Sciatic nerve (tissue), 2 donors: ENCODE measurements at regions not wholly inside any gene's neighbourhood (a gene's known extent, or its start where the extent isn't known, plus 50 kb on each side); places are given as distances from the start of the nearest gene placed in this dataset.
"Not testable (repeated sequence)": the region's sequence is repeated elsewhere in the genome, so short reads cannot be mapped to it uniquely, and the experiment has no call there.

Experiments
- ATAC-seq: fragments of 200-7000 bp; cut with Tn5 transposase; one replicate; pipeline ENCODE4 v1.9.1; 2020; ENCODE audit warnings: mild to moderate bottlenecking, moderate library complexity
- DNase-seq: peaks from one replicate; pipeline ENCODE4 v3.0.0-alpha.2; 2020; ENCODE audit warnings: low spot score
- intact Hi-C: fragments of 100-400 bp; cut with DNase I; formaldehyde crosslinking; loops from one replicate; pipeline ENCODE4 v1.14.2; 2022
- donor health status: DM: no; HTN: no; CAD: no.
- donor health status: DM: no; HTN: no; CAD: no.

GRCh38 chr3:5806192-5806591, 618.7 kb downstream of the EDEM1 start:
- intact Hi-C loops: no loop called here
- ATAC-seq: no peak
- DNase-seq: no peak

- intact Hi-C loops: no loop called here
- DNase-seq (no peak), ATAC-seq (no peak)
Observed at GRCh38 chr3:5809586-5810246, 622.2 kb downstream of the EDEM1 start.

GRCh38 chr3:5811016-5811415, 623.5 kb downstream of the EDEM1 start:
- intact Hi-C loops: no loop called here
- DNase-seq (no peak), ATAC-seq (no peak)

GRCh38 chr3:5813521-5813920, 626.0 kb downstream of the EDEM1 start:
- no peak for DNase-seq
- ATAC-seq: no peak
- intact Hi-C loops: no loop called here

GRCh38 chr3:5822843-5823242, 635.3 kb downstream of the EDEM1 start:
- no peak for ATAC-seq
- no peak for DNase-seq
- intact Hi-C loops: no loop called here

- intact Hi-C loops: no loop called here
Observed at GRCh38 chr3:5826467-5826866, 639.0 kb downstream of the EDEM1 start.

GRCh38 chr3:5828251-5828650, 640.7 kb downstream of the EDEM1 start:
- no peak for ATAC-seq
- DNase-seq: no peak
- intact Hi-C loops: no loop called here

More at GRCh38 chr3:5826467-5826866, 639.0 kb downstream of the EDEM1 start:
- ATAC-seq (no peak), DNase-seq (no peak)

GRCh38 chr3:5840056-5840455, 652.5 kb downstream of the EDEM1 start:
- DNase-seq: no peak

GRCh38 chr3:5841599-5841998, 654.1 kb downstream of the EDEM1 start:
- no peak for DNase-seq
- ATAC-seq: no peak
- intact Hi-C loops: no loop called here

More at GRCh38 chr3:5840056-5840455, 652.5 kb downstream of the EDEM1 start:
- no peak for ATAC-seq
- intact Hi-C loops: no loop called here

- intact Hi-C loops: no loop called here
- ATAC-seq (no peak), DNase-seq (no peak)
Observed at GRCh38 chr3:5846261-5846660, 658.8 kb downstream of the EDEM1 start.

- intact Hi-C loops: no loop called here
- DNase-seq: no peak
- no peak for ATAC-seq
Observed at GRCh38 chr3:5861151-5861550, 673.6 kb downstream of the EDEM1 start.

GRCh38 chr3:5874931-5875341, 687.4 kb downstream of the EDEM1 start:
- no peak for DNase-seq
- intact Hi-C loops: no loop called here
- ATAC-seq: peak; percentile 81

- intact Hi-C loops: no loop called here
- DNase-seq (no peak), ATAC-seq (no peak)
Observed at GRCh38 chr3:5888851-5889250, 701.3 kb downstream of the EDEM1 start.

- intact Hi-C loops: no loop called here
- ATAC-seq (no peak), DNase-seq (no peak)
Observed at GRCh38 chr3:5889374-5889773, 701.9 kb downstream of the EDEM1 start.

- intact Hi-C loops: no loop called here
- DNase-seq (no peak), ATAC-seq (no peak)
Observed at GRCh38 chr3:5891711-5892110, 704.2 kb downstream of the EDEM1 start.

- ATAC-seq (no peak), DNase-seq (no peak)
- intact Hi-C loops: no loop called here
Observed at GRCh38 chr3:5898106-5898505, 710.6 kb downstream of the EDEM1 start.

GRCh38 chr3:5899014-5899761, 711.7 kb downstream of the EDEM1 start:
- intact Hi-C loops: no loop called here
- no peak for ATAC-seq
- no peak for DNase-seq

- no peak for DNase-seq
- no peak for ATAC-seq
- intact Hi-C loops: no loop called here
Observed at GRCh38 chr3:5917932-5918331, 730.4 kb downstream of the EDEM1 start.

- DNase-seq (no peak), ATAC-seq (no peak)
- intact Hi-C loops: no loop called here
Observed at GRCh38 chr3:5918626-5919025, 731.1 kb downstream of the EDEM1 start.

- ATAC-seq: no peak
- intact Hi-C loops: no loop called here
- no peak for DNase-seq
Observed at GRCh38 chr3:5929027-5929426, 741.5 kb downstream of the EDEM1 start.

GRCh38 chr3:5944061-5944460, 756.6 kb downstream of the EDEM1 start:
- intact Hi-C loops, ATAC-seq, DNase-seq: not testable (repeated sequence)
